SKM-1 treated with dmso at 0.1 percent for 144 hours (cell line): ENCODE measurements at regions not wholly inside any gene's neighbourhood (a gene's known extent, or its start where the extent isn't known, plus 50 kb on each side); places are given as distances from the start of the nearest gene placed in this dataset.

Experiments
- DNase-seq: peaks from one replicate; lab custom pipeline; 2025; ENCODE audit not compliant: unreplicated experiment; lab: John Stamatoyannopoulos, UW

- DNase-seq, result no peak
Measured at GRCh38 chr12:126051611-126052107, 986.4 kb downstream of the AACS start.

DNA sequence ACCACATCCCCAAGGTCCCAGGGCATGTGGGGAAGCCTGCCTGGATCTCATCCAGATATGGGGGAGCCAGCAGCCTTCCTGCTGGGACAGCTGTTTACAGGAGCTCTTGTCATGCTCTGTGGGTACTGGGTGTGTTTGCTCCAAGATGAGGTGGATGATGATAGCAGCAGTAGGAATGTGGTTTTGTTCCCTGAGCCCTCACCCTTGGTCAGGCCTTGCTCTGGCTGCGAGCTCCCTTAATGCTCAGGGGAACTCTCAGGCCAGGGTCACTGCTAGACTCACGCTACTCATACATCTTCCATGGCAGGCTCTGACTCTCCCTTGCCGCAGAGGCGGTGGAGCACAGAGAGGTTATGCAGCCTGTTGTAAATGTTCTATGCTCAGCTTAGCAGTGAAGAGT, 990.3 kb downstream of the AACS start:
- no peak for DNase-seq

- no peak for DNase-seq
Measured at GRCh38 chr12:126061777-126062176, 996.5 kb downstream of the AACS start.

DNA sequence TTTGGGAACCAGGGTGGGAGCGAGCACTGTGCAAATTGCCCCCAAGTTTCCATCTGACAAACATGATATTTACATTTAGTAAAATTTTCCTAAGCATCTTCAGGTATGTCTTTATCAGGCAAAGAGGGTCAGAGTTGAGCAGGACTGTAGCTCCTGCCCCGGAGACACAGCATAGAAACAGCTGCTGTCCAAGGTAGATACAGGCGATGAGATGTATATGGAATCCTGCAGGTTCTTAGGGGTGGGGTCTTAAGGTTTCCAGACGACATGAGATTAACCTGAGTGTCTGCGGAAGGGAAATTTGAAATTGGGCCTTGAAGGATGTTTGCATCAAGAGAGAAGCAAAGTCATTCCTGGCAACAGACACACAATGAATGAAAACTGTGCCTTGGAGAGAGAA, 998.8 kb downstream of the AACS start:
- DNase-seq, result no peak

DNA sequence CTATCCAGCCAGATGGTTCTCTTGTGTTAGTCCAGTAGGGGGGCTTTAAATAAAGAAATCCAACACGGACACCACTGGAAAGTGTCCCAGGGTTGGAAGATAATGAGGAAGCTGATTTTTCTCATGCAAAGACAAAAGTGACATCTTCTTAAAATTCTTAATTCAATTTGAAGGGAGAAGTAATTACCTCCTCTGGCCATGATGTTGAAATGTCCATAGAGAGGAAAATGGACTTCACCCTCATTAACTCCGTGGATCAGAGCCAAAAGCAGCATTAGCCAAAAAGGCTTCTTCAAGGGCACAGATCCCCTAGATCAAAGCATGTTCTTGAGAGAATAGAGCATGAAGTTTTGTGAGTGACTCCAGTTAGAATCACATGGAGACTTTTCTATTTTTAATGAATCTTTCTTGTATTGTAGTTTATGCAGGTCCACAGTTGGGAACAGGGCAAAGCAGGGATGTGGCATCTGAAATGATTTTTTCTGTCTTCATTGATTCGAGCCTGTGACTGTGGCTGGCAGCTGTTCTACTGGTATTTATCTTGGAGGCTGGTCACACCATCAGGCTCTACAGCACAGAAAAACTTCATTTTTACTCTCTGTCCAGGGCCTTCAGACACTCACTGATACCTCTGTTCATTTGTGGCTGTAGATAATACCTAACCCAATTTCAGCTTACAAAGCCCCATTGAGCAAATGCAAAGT, 1002.5 kb downstream of the AACS start:
- DNase-seq, result no peak

DNA sequence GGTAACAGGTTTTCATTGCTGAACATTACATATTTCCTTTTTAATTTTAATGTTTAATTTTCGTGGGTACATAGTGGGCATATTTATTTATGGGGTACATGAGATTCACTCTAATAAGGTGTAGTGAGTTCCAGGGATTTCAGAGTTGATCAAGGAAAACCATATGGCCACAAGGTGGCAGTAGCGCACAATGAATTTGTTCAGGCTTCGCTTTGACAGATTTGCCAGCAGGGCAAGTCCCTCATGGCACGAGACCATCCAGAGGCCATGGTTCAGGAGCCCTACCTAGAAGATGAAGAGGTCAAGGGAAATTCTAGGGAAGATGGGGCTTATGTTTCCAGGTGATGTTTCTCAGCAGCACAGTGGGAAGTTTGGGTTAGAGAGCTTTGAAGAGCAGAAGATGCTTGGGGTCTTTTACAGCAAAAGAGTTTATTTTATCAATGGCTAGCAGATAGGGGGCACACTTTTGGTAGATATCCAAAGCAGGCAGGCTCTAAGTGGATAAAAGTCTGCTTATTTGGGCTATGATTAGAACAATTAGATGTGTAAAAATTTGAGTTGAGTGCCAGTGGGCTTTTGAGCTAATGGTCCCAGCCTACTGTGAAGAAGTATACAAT, 1004.4 kb downstream of the AACS start:
- DNase-seq, result no peak

DNA sequence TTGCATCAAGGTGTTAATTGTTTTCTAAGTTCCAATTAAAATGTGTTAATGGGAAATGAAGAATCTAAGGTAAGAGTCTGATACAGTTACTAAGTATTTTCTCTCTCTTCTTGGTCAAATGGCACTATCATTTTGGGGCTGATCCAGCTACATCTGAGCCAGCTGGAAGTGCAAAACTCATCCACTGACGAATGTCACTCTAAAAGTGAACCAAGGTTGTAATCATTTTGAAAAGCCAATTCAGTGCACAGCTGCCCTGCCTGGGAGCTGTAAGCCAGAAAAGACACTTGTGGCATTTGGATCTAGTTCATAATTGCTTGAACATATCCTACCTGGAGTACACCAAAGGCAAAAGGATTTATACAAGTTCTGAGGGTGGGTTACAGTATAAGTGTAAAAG, 1011.3 kb downstream of the AACS start:
- DNase-seq, result no peak

DNA sequence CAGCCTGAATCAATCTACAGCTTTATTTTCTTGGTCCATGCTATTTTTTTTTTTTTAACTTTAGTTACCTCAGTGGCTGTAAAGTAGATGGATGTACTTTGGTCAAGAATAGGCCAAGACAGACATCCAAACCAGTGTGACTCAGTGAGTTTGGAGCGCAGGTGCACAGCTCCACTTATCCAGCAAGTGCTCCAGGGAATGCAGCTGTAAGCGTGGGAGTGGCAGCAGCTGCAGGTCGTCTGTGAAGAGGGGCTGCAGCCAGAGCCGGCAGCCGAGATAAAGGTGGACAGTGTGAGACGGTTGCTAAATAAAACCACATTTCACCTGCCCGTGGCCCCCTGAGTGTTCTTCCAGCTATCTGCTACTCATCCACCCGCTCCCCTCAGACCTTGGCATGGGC, 1018.7 kb downstream of the AACS start:
- no peak for DNase-seq

DNA sequence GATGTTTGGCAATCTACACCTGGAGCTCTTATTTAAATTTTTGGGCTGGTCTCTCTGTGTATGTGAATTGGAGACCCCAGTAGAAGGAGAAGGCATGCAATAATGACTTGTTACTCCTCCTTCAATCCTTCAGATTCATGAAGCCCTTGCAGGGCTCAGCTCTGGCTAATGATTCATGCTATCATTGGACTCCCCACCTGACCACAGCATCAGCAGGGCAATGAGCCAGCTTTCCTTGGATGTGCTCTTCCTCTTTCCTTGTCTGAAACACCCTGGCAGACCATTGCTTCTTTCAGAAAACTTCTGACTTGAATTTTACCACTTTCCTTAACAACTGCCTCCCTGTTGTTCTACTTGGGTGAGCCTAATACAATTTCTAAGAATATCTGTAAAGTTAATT, 1019.2 kb downstream of the AACS start:
- DNase-seq, result no peak

GRCh38 chr12:126086242-126086641, 1021.0 kb downstream of the AACS start:
- DNase-seq, result no peak

DNA sequence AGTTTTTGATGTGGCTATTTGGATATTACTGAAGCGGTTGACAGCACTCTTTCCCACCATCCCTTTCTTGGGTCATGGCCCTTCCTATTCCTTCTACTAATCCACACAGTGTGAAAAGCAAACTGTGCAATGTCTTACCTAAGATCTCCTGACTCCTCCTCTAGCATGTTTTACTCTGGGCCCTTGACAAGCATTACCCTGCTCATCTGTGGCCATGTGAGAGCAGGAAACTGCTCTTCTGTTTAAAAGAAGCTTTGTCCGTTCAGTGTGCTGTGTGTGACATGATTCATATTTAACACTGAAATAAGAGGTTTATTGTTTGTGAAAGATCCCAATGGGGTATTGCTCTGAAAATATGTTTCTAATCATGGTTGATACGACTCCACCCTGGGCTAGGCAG, 1022.5 kb downstream of the AACS start:
- DNase-seq, result no peak

GRCh38 chr12:126093908-126094307, 1028.7 kb downstream of the AACS start:
- no peak for DNase-seq

DNA sequence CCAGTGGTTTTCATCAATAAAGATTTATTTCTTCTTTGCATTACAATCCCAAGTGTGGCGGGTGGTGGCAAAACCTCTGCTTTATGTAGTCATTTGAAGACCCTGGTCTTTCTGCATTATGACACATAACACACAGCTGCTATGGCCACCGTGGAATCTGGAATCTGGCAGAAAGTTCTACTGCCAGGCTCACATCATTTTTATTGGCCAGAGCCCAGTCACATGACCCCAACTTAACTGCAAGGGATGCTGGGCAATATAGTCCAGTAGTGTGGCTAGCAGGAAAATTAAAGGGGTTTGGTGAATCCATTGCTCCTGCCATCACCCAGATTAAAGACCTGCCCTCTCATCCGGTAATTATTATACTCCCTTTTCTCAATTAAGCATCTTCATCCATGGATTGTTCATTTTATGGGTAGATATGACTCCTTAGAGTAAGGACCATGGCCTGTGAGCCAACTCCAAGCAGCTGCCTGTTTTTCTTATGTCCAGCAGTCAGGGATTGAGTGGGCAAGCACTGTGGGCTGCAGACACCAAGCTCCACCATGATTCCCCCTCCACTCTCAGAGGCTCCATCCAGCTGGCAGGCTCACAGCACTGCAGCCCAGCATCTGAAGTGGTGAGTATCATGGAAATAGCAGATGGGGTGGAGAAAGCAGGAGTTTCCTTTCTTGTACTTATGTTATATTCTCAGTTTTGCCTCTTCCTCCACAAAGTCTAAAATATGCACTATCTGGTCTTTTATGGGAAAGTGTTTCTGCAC, 1030.7 kb downstream of the AACS start:
- DNase-seq, result no peak

GRCh38 chr12:126106706-126107105, 1041.5 kb downstream of the AACS start:
- no peak for DNase-seq

GRCh38 chr12:126107659-126108058, 1042.4 kb downstream of the AACS start:
- no peak for DNase-seq

- DNase-seq, result no peak
Measured at GRCh38 chr12:126108247-126108646, 1043.0 kb downstream of the AACS start.

DNA sequence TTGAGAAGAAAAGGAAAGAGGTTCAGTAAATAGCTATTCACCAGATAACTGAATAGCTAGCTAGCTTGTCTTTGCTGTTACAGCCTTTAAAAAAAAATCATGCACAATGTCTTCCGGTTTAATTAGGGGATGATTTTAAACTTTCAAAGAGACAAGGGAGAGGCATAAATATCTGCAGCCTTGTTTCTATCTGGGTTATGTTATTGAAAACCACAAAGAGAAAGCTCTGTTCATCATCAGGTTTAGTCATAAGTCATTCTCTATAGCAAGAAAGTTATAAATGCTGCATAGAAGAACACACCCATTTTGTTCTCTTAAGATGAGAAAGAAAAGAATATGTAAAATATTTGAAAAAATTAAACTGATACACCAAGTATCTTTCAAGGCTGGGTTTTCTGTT, 1046.9 kb downstream of the AACS start:
- DNase-seq, result no peak

DNA sequence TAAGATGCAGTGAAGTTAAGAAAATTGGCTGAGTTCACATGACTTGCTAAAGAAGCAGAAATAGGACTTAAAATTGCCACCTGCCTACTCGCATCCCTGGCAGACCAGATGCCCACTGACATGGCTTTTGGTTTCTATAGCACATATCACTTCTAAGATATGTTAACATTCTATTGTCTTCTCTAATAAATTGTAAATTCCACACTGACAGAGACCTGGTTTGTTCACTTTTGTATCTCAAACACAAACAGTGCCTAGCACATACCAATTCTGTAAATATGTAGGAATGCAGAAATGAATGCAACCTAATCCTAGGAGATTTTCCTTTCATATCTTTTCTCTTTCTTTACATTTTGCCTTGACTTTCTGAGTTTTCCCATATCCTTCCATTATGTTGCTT, 1047.6 kb downstream of the AACS start:
- DNase-seq, result no peak

DNA sequence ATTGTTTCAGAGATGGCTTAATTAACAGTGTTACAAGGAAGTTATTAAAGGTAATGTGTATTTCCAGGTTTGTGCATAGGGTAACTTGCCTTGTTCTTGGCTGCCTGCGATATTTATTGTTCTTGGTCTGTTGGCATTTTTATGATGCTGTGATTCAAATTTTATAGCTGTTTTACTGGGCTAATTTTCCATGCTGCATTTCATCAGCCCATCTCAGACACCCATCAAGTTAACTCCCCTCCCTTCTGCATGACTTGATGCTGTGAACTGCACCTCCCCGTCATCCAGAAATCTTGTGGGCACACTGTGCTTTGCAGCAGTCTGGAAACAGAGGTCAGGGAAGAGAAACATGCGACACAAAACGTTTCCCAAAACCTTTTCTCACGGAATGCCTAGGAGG, 1049.2 kb downstream of the AACS start:
- DNase-seq, result no peak

DNA sequence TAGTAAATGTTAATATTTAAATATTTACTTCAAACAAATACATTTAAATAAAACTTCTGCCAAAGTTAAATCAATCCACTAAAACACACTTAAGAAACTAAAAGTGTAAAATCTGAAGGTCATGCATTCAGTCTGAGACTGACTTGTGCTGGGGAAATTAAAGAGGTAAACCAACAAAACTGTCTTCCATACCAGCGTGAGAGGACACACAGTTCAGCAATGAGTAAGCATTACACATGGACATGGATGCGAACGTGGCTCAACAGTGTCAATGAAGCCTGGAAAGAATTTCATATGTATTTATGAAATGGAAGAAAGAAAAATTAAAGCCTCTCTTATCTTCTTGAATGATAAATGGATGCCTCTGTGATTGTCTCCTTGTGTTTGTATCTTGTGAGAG, 1052.3 kb downstream of the AACS start:
- DNase-seq, result no peak

DNA sequence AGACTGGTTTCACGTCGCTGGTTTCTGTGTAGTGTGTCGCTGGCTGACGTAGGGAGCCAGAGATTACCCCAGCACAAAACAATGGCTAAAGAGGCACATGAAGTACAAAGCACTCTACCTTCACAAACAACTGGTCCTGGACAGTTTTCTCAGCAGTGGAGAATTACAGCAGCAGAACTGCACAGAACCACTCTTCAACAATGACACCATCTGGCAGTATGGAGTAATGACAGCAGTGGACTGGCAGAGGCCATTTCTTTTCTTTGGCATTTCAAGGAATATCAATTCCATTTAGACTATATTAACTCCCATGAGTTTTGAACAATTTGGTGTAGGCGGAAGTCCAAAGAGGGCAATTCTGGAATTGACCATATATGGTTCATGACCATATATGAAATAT, 1074.1 kb downstream of the AACS start:
- no peak for DNase-seq

DNA sequence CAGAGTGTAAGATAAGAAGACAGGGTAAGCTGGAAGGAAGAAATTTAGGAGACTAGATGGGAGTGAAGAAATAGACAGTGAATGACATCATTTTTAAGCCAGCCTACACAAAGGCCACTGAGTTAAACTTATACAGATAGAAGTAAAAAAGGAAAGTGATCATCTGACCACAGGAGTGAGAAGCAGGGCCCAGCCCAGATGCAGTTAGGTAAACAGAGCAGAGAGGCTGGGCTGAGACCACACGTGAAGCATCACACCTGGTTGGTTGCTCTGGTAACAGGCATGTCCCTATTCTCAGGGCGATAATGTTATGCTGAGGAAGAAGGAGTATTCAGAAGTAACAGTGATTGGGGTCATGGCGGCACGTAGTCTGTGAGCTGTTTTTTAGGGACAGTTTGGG, 1079.4 kb downstream of the AACS start:
- no peak for DNase-seq
